Skeletal muscle satellite cell (primary cell): ENCODE measurements at regions not wholly inside any gene's neighbourhood (a gene's known extent, or its start where the extent isn't known, plus 50 kb on each side); places are given as distances from the start of the nearest gene placed in this dataset.

Source experiments
- H3K27me3 ChIP-seq: 2 replicates; pipeline ENCODE4 v1.7.0; 2013; ENCODE audit warnings: low read length; ENCODE audit not compliant: control insufficient read depth, insufficient read depth
- H3K36me3 ChIP-seq: 2 replicates; pipeline ENCODE4 v1.7.0; 2013; ENCODE audit warnings: mild to moderate bottlenecking, control low read depth, low read length; ENCODE audit not compliant: insufficient read depth
- H3K4me1 ChIP-seq: 2 replicates; pipeline ENCODE4 v1.7.0; 2013; ENCODE audit warnings: low read length; ENCODE audit not compliant: control insufficient read depth, insufficient read depth
- H3K4me2 ChIP-seq: 2 replicates; pipeline ENCODE4 v1.7.0; 2013; ENCODE audit warnings: mild to moderate bottlenecking, low read length
- H3K4me3 ChIP-seq: 2 replicates; pipeline ENCODE4 v1.7.0; 2013; ENCODE audit warnings: low read length
- H3K9ac ChIP-seq: 2 replicates; pipeline ENCODE4 v1.7.0; 2013; ENCODE audit warnings: mild to moderate bottlenecking, low read depth, low read length, moderate library complexity
- H3K9me3 ChIP-seq: replicated peaks from 2 replicates; pipeline ENCODE4 v1.7.0; 2013; ENCODE audit warnings: mild to moderate bottlenecking, control low read depth, low read length

DNA sequence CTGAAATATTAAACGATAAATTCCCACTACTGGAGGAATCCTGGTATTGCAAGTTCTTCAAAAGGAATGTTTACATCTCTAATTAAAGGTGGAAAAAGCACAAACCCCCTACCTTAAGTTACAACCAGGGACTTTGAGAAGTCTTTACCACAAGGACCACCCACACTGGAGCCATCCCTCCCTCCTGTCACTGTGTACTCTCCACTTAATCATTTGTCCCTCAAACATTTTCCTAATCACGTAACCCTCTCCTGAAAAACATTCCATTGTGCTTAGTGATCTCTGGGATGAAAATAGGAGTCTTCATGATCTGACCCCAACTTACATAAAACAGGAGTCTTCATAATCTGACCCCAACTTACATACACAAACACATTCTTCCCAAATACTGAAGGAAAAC is 85.7 kb downstream of the SUCLG1 start:
- H3K4me3 ChIP-seq, result no peak overlapping the region
- no peaks in the 10 kb centered on the region for H3K4me1 ChIP-seq
- no peaks in the 10 kb centered on the region for H3K36me3 ChIP-seq
- H3K9me3 ChIP-seq, result no peaks in the 10 kb centered on the region
- H3K9ac ChIP-seq, result no peak overlapping the region
- no peak overlapping the region for H3K4me2 ChIP-seq
- H3K27me3 ChIP-seq, result no peaks in the 10 kb centered on the region

DNA sequence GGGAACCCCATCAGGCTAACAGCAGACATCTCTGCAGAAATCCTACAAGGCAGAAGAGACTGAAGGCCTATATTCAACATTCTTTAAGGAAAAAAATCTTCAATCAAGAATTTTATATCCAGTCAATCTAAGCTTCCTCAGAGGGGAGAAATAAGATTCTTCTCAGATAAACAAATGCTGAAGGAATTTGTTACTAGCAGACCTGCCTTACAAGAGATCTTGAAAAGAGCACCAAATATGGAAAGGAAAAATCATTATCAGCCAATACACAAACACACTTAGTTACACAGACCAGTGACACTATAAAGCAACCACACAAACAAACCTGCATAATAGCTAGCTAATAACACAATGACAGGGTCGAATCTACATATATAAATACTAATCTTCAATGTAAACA is 96.5 kb downstream of the SUCLG1 start:
- Histone ChIP-seq H3K36me3 (no peaks in the 10 kb centered on the region), H3K9ac (no peak overlapping the region)

GRCh38 chr2:84338069-84338468 is 121.0 kb downstream of the SUCLG1 start:
- H3K9ac ChIP-seq, result no peak overlapping the region
- H3K4me1 ChIP-seq, result no peaks in the 10 kb centered on the region
- no peaks in the 10 kb centered on the region for H3K36me3 ChIP-seq
- H3K27me3 ChIP-seq, result no peaks in the 10 kb centered on the region
- no peak overlapping the region for H3K4me2 ChIP-seq
- H3K4me3 ChIP-seq, result no peak overlapping the region
- no peaks in the 10 kb centered on the region for H3K9me3 ChIP-seq

More for the DNA sequence above, 96.5 kb downstream of the SUCLG1 start:
- Histone ChIP-seq H3K27me3 (no peaks in the 10 kb centered on the region), H3K4me3 (no peak overlapping the region), H3K4me2 (no peak overlapping the region), H3K9me3 (no peaks in the 10 kb centered on the region), H3K4me1 (no peaks in the 10 kb centered on the region)

DNA sequence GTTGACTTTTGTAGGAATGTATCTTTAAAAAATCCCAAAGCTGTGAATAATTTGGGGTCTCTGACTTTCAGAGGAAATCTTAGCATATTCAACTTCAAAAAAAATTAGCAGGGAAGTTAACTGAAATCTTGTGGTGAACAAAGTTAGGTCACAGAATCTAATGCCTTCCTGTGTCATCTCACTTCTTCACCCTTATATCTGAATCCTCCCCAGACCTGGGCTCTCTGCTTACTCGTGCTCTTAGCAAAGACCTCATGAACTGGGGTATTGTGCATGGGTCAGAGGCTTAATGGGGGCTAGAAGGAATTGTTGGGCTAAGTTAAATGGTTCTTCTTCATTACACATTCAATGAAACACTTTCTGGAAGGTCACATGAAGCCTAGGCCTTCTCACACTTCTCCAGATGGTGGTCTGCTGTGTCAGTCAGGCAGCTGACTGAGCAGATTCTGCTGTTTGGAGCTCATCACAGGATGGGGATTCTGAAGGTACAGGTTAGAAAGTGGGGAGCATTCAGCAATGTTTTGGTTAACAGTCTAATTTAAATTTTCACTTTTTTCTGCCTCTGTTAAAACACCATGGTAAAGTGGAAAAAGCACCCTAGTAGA is 131.3 kb downstream of the SUCLG1 start:
- Histone ChIP-seq H3K9me3 (no peaks in the 10 kb centered on the region), H3K9ac (no peak overlapping the region), H3K27me3 (no peaks in the 10 kb centered on the region), H3K4me2 (no peak overlapping the region), H3K36me3 (no peaks in the 10 kb centered on the region), H3K4me3 (no peak overlapping the region), H3K4me1 (no peaks in the 10 kb centered on the region)

DNA sequence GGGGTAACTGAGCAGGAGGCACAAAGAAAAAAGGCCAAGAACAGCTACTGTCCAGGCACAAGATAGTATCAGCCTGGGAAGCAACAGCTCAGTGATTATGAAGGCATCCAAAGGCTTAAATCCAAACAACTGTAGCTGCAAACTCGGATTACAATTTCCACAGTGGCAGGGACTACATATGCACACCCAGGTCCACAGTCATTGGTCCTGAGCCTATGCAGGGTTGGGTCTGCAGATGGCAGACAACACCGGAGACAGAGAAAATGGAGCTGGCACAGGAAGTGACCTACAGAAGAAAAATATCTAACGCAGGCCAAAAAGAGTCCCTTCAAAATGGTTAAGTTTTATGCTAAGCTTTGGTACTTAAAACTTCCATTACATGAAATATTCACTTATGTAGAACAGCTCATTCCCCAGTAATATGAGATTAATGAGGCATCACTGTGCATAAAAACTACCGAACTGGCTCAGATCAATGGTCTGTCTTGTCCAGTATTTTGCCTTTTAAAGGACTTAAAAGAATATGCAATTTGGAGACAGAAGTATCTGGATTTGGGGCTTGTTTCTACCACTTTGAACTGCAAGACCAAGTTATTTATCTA is 132.1 kb downstream of the SUCLG1 start:
- no peak overlapping the region for H3K4me2 ChIP-seq
- no peaks in the 10 kb centered on the region for H3K27me3 ChIP-seq
- no peak overlapping the region for H3K4me3 ChIP-seq
- no peaks in the 10 kb centered on the region for H3K36me3 ChIP-seq
- no peak overlapping the region for H3K9ac ChIP-seq
- no peaks in the 10 kb centered on the region for H3K9me3 ChIP-seq
- no peaks in the 10 kb centered on the region for H3K4me1 ChIP-seq

DNA sequence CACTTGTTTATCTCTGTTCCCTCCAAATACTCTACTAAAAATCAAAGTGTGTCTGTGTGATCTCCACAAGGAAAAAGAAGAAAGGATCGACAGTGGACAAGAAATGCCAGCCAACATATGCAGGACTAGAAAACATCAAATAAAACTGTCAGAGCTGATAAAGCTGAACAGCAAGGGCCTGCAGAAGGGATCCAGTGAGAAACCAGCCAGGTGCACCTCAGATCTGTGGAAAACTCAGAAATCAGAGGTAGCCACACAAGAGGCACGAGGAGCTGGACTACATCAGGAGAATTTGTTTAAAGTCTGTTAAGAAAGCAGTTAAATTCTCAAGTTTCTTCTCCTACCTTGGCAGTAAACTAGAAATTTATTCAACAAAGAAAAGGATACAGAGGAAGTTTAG is 135.2 kb downstream of the SUCLG1 start:
- Histone ChIP-seq H3K36me3 (no peaks in the 10 kb centered on the region), H3K4me3 (no peak overlapping the region), H3K9me3 (no peaks in the 10 kb centered on the region), H3K9ac (no peak overlapping the region), H3K27me3 (peaks cover 4% of the 10 kb centered on the region), H3K4me2 (no peak overlapping the region), H3K4me1 (no peaks in the 10 kb centered on the region)

GRCh38 chr2:84320940-84321339 is 138.1 kb downstream of the SUCLG1 start:
- H3K36me3 ChIP-seq, result no peaks in the 10 kb centered on the region
- no peak overlapping the region for H3K9ac ChIP-seq
- H3K27me3 ChIP-seq, result peaks cover 4% of the 10 kb centered on the region
- H3K4me1 ChIP-seq, result no peaks in the 10 kb centered on the region
- no peaks in the 10 kb centered on the region for H3K9me3 ChIP-seq
- no peak overlapping the region for H3K4me3 ChIP-seq
- H3K4me2 ChIP-seq, result no peak overlapping the region

- H3K9ac ChIP-seq, result no peak overlapping the region
- H3K36me3 ChIP-seq, result no peaks in the 10 kb centered on the region
- no peak overlapping the region for H3K4me3 ChIP-seq
- no peaks in the 10 kb centered on the region for H3K4me1 ChIP-seq
- H3K27me3 ChIP-seq, result peaks cover 4% of the 10 kb centered on the region
- no peak overlapping the region for H3K4me2 ChIP-seq
- H3K9me3 ChIP-seq, result no peaks in the 10 kb centered on the region
Observed at GRCh38 chr2:84319581-84319980, 139.5 kb downstream of the SUCLG1 start.

- H3K4me2 ChIP-seq, result no peak overlapping the region
- peaks cover 4% of the 10 kb centered on the region for H3K27me3 ChIP-seq
- H3K9ac ChIP-seq, result no peak overlapping the region
- H3K9me3 ChIP-seq, result no peaks in the 10 kb centered on the region
- no peak overlapping the region for H3K4me3 ChIP-seq
- H3K36me3 ChIP-seq, result no peaks in the 10 kb centered on the region
- no peaks in the 10 kb centered on the region for H3K4me1 ChIP-seq
Observed at GRCh38 chr2:84317135-84317534, 141.9 kb downstream of the SUCLG1 start.

GRCh38 chr2:84314901-84315330 is 144.2 kb downstream of the SUCLG1 start:
- H3K9me3 ChIP-seq, result no peaks in the 10 kb centered on the region
- H3K9ac ChIP-seq, result no peak overlapping the region
- H3K36me3 ChIP-seq, result no peaks in the 10 kb centered on the region
- peaks cover 11% of the 10 kb centered on the region for H3K27me3 ChIP-seq
- H3K4me3 ChIP-seq, result no peak overlapping the region
- H3K4me2 ChIP-seq, result no peak overlapping the region
- no peaks in the 10 kb centered on the region for H3K4me1 ChIP-seq

DNA sequence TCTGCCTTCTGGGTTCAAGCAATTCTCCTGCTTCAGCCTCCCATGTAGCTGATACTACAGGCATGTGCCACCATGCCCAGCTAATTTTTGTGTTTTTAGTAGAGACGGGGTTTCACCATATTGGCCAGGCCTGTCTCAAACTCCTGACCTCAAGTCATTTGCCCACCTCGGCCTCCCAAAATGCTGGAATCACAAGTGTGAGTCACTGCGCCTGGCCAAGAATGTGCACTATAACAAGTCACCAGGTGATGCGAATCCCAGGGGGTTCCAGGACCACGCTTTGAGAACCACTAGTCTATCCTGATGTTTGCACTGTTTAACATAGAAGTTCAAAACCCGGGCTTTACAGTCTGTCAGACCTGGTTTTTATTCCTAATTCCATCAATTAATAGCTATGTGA is 144.8 kb downstream of the SUCLG1 start:
- Histone ChIP-seq H3K4me2 (no peak overlapping the region), H3K4me1 (no peaks in the 10 kb centered on the region), H3K9ac (no peak overlapping the region), H3K27me3 (peaks cover 9% of the 10 kb centered on the region), H3K9me3 (no peaks in the 10 kb centered on the region), H3K4me3 (no peak overlapping the region), H3K36me3 (no peaks in the 10 kb centered on the region)

DNA sequence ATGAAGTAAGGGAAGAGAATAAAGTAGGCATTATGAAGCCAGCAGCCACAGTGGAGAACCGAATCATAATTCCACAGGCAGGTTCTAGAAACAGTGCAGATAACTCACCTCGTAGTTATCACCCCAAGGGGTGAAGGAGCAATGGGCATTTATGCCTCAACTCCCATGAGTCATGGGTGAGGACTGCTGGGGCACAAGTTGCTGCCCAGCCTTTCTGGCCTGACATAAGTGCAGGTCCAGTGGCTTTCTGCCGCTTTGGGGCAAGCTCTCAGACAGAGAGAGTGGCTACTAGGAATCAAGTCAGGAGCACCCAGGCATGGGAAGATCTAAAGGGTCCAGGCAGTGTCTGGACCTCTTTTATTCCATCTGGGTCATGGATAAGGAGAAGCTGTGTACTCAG is 149.8 kb downstream of the SUCLG1 start:
- no peaks in the 10 kb centered on the region for H3K36me3 ChIP-seq
- H3K9me3 ChIP-seq, result no peaks in the 10 kb centered on the region
- peaks cover 9% of the 10 kb centered on the region for H3K27me3 ChIP-seq
- H3K4me2 ChIP-seq, result no peak overlapping the region
- H3K9ac ChIP-seq, result no peak overlapping the region
- H3K4me3 ChIP-seq, result no peak overlapping the region
- no peaks in the 10 kb centered on the region for H3K4me1 ChIP-seq
